SK-N-MC (cell line): ENCODE measurements at regions not wholly inside any gene's neighbourhood (a gene's known extent, or its start where the extent isn't known, plus 50 kb on each side); places are given as distances from the start of the nearest gene placed in this dataset.

Experiments
- EZH2 ChIP-seq: fragments of 200-600 bp; sonication (generic); IDR thresholded peaks from one replicate; pipeline ENCODE4 v1.6.1; 2017; ENCODE audit warnings: antibody characterized with exemption
- POLR2AphosphoS5 ChIP-seq: IDR thresholded peaks from 2 replicates; pipeline ENCODE4 v1.6.1; 2012; ENCODE audit warnings: mild to moderate bottlenecking, low read depth, low read length, borderline replicate concordance

GRCh38 chr10:36494371-36494770, 631.0 kb upstream of the ANKRD30A start:
- TF ChIP-seq EZH2: no peak
- TF ChIP-seq POLR2AphosphoS5: no peak
